SK-N-SH treated with all-trans-retinoic acid at 6 μM for 48 hours (cell line): ENCODE measurements at regions not wholly inside any gene's neighbourhood (a gene's known extent, or its start where the extent isn't known, plus 50 kb on each side); places are given as distances from the start of the nearest gene placed in this dataset.

ENCODE experiments used
- ATAC-seq: fragments of 200-7000 bp; cut with Tn5 transposase; 3 replicates; pipeline ENCODE4 v1.9.1; 2020; ENCODE audit warnings: mild to moderate bottlenecking, moderate library complexity
- BACH2 ChIP-seq: fragments of 250-450 bp; sonication (Bioruptor Pico); IDR thresholded peaks from 2 replicates; pipeline ENCODE4 v1.9.0; 2021; ENCODE audit warnings: mild to moderate bottlenecking, borderline replicate concordance
- CREB5 ChIP-seq: fragments of 250-450 bp; sonication (Bioruptor Pico); IDR thresholded peaks from 2 replicates; pipeline ENCODE4 v1.5.1; 2020; ENCODE audit warnings: low read depth, mild to moderate bottlenecking, moderate library complexity
- GLIS3 ChIP-seq: fragments of 250-450 bp; sonication (Bioruptor Pico); IDR thresholded peaks from 2 replicates; pipeline ENCODE4 v1.5.0; 2020; ENCODE audit warnings: mild to moderate bottlenecking, moderate library complexity
- OSR1 ChIP-seq: fragments of 250-450 bp; sonication (Bioruptor Pico); IDR thresholded peaks from 2 replicates; pipeline ENCODE4 v1.8.0; 2022; ENCODE audit warnings: moderate library complexity, mild to moderate bottlenecking, inconsistent platforms
- PATZ1 ChIP-seq: fragments of 250-450 bp; sonication (Bioruptor Pico); IDR thresholded peaks from 2 replicates; pipeline ENCODE4 v1.8.0; 2020; ENCODE audit warnings: mild to moderate bottlenecking, moderate library complexity, borderline replicate concordance
- POU6F1 ChIP-seq: fragments of 250-450 bp; sonication (Bioruptor Pico); IDR thresholded peaks from 2 replicates; pipeline ENCODE4 v1.8.0; 2021; ENCODE audit warnings: low read depth, mild to moderate bottlenecking, moderate library complexity, borderline replicate concordance
- PPARA ChIP-seq: fragments of 250-450 bp; sonication (Bioruptor Pico); IDR thresholded peaks from 2 replicates; pipeline ENCODE4 v1.5.0; 2020; ENCODE audit warnings: mild to moderate bottlenecking, borderline replicate concordance
- SNAI2 ChIP-seq: fragments of 250-450 bp; sonication (Bioruptor Pico); IDR thresholded peaks from 2 replicates; pipeline ENCODE4 v1.5.0; 2020; ENCODE audit warnings: mild to moderate bottlenecking, moderate library complexity
- TCF4 ChIP-seq: fragments of 250-450 bp; sonication (Bioruptor Pico); IDR thresholded peaks from 2 replicates; pipeline ENCODE4 v1.8.0; 2021; ENCODE audit warnings: mild to moderate bottlenecking, moderate library complexity, borderline replicate concordance
- TOX ChIP-seq: fragments of 250-450 bp; sonication (Bioruptor Pico); IDR thresholded peaks from 2 replicates; pipeline ENCODE4 v1.8.0; 2021; ENCODE audit warnings: mild to moderate bottlenecking, moderate library complexity, borderline replicate concordance
- TSHZ2 ChIP-seq: fragments of 250-450 bp; sonication (Bioruptor Pico); IDR thresholded peaks from 2 replicates; pipeline ENCODE4 v1.5.0; 2020; ENCODE audit warnings: mild to moderate bottlenecking, moderate library complexity
- ZFP3 ChIP-seq: fragments of 250-450 bp; sonication (Bioruptor Pico); IDR thresholded peaks from 2 replicates; pipeline ENCODE4 v1.5.0; 2020; ENCODE audit warnings: mild to moderate bottlenecking, moderate library complexity
- ZFP30 ChIP-seq: fragments of 450-650 bp; formaldehyde crosslinking; IDR thresholded peaks from 2 replicates; pipeline ENCODE4 v1.5.0; 2022; ENCODE audit warnings: mild to moderate bottlenecking, moderate library complexity
- ZNF565 ChIP-seq: fragments of 450-650 bp; formaldehyde crosslinking; conservative IDR thresholded peaks from 2 replicates; pipeline ENCODE4 v1.5.0; 2020; ENCODE audit warnings: low read depth, mild to moderate bottlenecking, moderate library complexity
- ZNF8 ChIP-seq: fragments of 450-650 bp; formaldehyde crosslinking; IDR thresholded peaks from 2 replicates; pipeline ENCODE4 v1.5.0; 2020; ENCODE audit warnings: mild to moderate bottlenecking, moderate library complexity

- no peak for TF ChIP-seq SNAI2 (CRISPR knock-in tag)
- TF ChIP-seq, all 23 proteins: peak for 0
- ATAC-seq = no peak
Measured at GRCh38 chr19:7410946-7411345, 62.2 kb downstream of the ARHGEF18 start.

- no peak for ATAC-seq
Measured at GRCh38 chr19:7413629-7414028, 64.9 kb downstream of the ARHGEF18 start.

GRCh38 chr19:7415163-7415856, 66.6 kb downstream of the ARHGEF18 start:
- TF ChIP-seq TSHZ2 (CRISPR knock-in tag) (no peak), TCF4 (no peak), OSR1 (no peak), POU6F1 (CRISPR knock-in tag) (no peak), ZFP3 (CRISPR knock-in tag) (no peak)
- no peak for ATAC-seq

More at GRCh38 chr19:7413629-7414028, 64.9 kb downstream of the ARHGEF18 start:
- TF ChIP-seq PATZ1 (CRISPR knock-in tag) (no peak), SNAI2 (CRISPR knock-in tag) (no peak), ZFP3 (CRISPR knock-in tag) (no peak), PPARA (CRISPR knock-in tag) (no peak), ZNF565 (CRISPR knock-in tag) (no peak), POU6F1 (CRISPR knock-in tag) (no peak), GLIS3 (CRISPR knock-in tag) (no peak), OSR1 (no peak), ZFP30 (CRISPR knock-in tag) (no peak), TSHZ2 (CRISPR knock-in tag) (no peak), CREB5 (CRISPR knock-in tag) (no peak), ZNF8 (CRISPR knock-in tag) (no peak), BACH2 (CRISPR knock-in tag) (no peak), TOX (CRISPR knock-in tag) (no peak)
